ENCODE measurements at regions not wholly inside any gene's neighbourhood (a gene's known extent, or its start where the extent isn't known, plus 50 kb on each side); places are given as distances from the start of the nearest gene placed in this dataset.

DNA sequence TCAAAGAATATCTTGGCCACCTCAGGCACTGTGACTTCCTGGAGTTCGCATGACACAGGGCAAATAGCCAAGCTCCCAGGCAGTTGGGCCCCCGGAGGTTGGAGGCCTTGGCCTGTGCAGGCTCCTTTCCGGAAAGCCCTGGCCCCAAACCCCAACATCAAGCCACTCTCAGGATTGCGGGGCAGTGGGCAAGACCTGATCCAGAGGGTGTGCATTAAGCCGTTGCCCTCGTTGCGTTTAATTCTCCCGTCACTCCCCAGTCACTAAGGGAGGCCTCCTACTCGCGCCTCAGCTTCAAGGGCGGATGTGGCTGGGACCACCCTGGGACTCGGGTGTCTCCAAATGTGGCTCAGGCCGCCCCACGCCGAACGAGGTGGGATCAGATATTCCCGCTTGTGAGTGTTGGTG, 60.1 kb downstream of the TMEM174 start:
- TF ChIP-seq POLR2A (IDR thresholded peaks at IDR 0.05; ENCODE audit: low read length) (no peak), GATA1 (IDR thresholded peaks at IDR 0.05; ENCODE audit: low read depth, low read length) (no peak)

Measured in erythroblast (primary cell).